ENCODE measurements at regions not wholly inside any gene's neighbourhood (a gene's known extent, or its start where the extent isn't known, plus 50 kb on each side); places are given as distances from the start of the nearest gene placed in this dataset.
A peak's percentile ranks its signal among the peaks of the same experiment; 100 is the strongest.

GRCh38 chr2:71277536-71278103 is 50.7 kb upstream of the PAIP2B start:
- H3K27ac ChIP-seq: no peak overlapping the region
- no peaks in the 10 kb centered on the region for H3K9me3 ChIP-seq (replicated peaks in 1 of 3)
- intact Hi-C loops (cut with DNase I): no loop called here
- 6 to 9% (median 7%) methylated on average over 18 of the region's 18 CpGs for WGBS, 4 donors
- TF ChIP-seq, protein P1, sequence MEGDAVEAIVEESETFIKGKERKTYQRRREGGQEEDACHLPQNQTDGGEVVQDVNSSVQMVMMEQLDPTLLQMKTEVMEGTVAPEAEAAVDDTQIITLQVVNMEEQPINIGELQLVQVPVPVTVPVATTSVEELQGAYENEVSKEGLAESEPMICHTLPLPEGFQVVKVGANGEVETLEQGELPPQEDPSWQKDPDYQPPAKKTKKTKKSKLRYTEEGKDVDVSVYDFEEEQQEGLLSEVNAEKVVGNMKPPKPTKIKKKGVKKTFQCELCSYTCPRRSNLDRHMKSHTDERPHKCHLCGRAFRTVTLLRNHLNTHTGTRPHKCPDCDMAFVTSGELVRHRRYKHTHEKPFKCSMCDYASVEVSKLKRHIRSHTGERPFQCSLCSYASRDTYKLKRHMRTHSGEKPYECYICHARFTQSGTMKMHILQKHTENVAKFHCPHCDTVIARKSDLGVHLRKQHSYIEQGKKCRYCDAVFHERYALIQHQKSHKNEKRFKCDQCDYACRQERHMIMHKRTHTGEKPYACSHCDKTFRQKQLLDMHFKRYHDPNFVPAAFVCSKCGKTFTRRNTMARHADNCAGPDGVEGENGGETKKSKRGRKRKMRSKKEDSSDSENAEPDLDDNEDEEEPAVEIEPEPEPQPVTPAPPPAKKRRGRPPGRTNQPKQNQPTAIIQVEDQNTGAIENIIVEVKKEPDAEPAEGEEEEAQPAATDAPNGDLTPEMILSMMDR (IDR thresholded peaks at IDR 0.05): peak in 5 of 6 experiments; percentile 10 to 33 (median 26)
- no peak for TF ChIP-seq POLR2A (IDR thresholded peaks at IDR 0.05)
- H3K4me3 ChIP-seq: peak overlapping the region in 1 of 4 donors; percentile 54
- peaks cover 35% of the 10 kb centered on the region for H3K27me3 ChIP-seq
- H3K36me3 ChIP-seq (replicated peaks in 1 of 2): no peaks in the 10 kb centered on the region
- peak in 6 of 7 donors; percentile 15 to 63 (median 20) for DNase-seq
- peaks cover 9 to 14% of the 10 kb centered on the region in 2 donors for H3K4me1 ChIP-seq (replicated peaks in 1 of 2)

GRCh38 chr2:71277147-71277475 is 50.2 kb upstream of the PAIP2B start:
- Histone ChIP-seq H3K36me3 (replicated peaks in 1 of 2) (no peaks in the 10 kb centered on the region), H3K9me3 (replicated peaks in 1 of 3) (no peaks in the 10 kb centered on the region), H3K4me1 (replicated peaks in 1 of 2) (peaks cover 9 to 14% of the 10 kb centered on the region in 2 donors), H3K4me3 (peak overlapping the region in 2 of 4 donors; percentile 36 to 54), H3K27me3 (peaks cover 30% of the 10 kb centered on the region), H3K27ac (peak overlapping the region in 2 of 5 donors; percentile 35 to 51)
- intact Hi-C loops (cut with DNase I): no loop called here
- TF ChIP-seq, protein P1 (IDR thresholded peaks at IDR 0.05): no peak
- no peak for TF ChIP-seq POLR2A (IDR thresholded peaks at IDR 0.05)
- no peak for DNase-seq
- 5 to 9% (median 5%) methylated on average over 5 of the region's 5 CpGs for WGBS, 4 donors

GRCh38 chr2:71276311-71277146 is 49.6 kb upstream of the PAIP2B start:
- intact Hi-C loops (cut with DNase I): no loop called here
- Histone ChIP-seq H3K27me3 (peaks cover 24% of the 10 kb centered on the region), H3K9me3 (replicated peaks in 1 of 3) (no peaks in the 10 kb centered on the region), H3K4me1 (replicated peaks in 1 of 2) (peaks cover 9 to 14% of the 10 kb centered on the region in 2 donors), H3K27ac (peak overlapping the region in 2 of 5 donors; percentile 35 to 51), H3K36me3 (replicated peaks in 1 of 2) (no peaks in the 10 kb centered on the region), H3K4me3 (peak overlapping the region in 2 of 4 donors; percentile 36 to 54)
- 0 to 2% (median 1%) methylated on average over 26 to 93 of the region's 93 CpGs for WGBS, 4 donors
- TF ChIP-seq, protein P1 (IDR thresholded peaks at IDR 0.05): peak in 2 of 6 experiments; percentile 5 to 9
- peak in 1 of 2 donors; percentile 24 for TF ChIP-seq POLR2A (IDR thresholded peaks at IDR 0.05)
- DNase-seq: peak; percentile 66 to 89 (median 84)

Data from adrenal gland (tissue), 9 donors.